ENCODE measurements at regions not wholly inside any gene's neighbourhood (a gene's known extent, or its start where the extent isn't known, plus 50 kb on each side); places are given as distances from the start of the nearest gene placed in this dataset.

- DNase-seq (ENCODE audit: low spot score): no peak
- in situ Hi-C loops (cut with MboI; ENCODE audit: low pct_unique_long_range_greater_than_20kb, low sequenced_read_pairs, unreplicated experiment): no loop called here
- no peak for TF ChIP-seq CTCF (IDR thresholded peaks at IDR 0.05; ENCODE audit: extremely low read depth, insufficient read depth, missing control alignments)
These were observed 826.9 kb downstream of the DCDC2C start for GRCh38 chr2:4530231-4530630.

GRCh38 chr2:4533806-4534205, 830.4 kb downstream of the DCDC2C start:
- in situ Hi-C loops (cut with MboI; ENCODE audit: low pct_unique_long_range_greater_than_20kb, low sequenced_read_pairs, unreplicated experiment): no loop called here
- TF ChIP-seq CTCF (IDR thresholded peaks at IDR 0.05; ENCODE audit: extremely low read depth, insufficient read depth, missing control alignments): no peak
- DNase-seq (ENCODE audit: low spot score): no peak

- in situ Hi-C loops (cut with MboI; ENCODE audit: low pct_unique_long_range_greater_than_20kb, low sequenced_read_pairs, unreplicated experiment): no loop called here
- no peak for TF ChIP-seq CTCF (IDR thresholded peaks at IDR 0.05; ENCODE audit: extremely low read depth, insufficient read depth, missing control alignments)
- DNase-seq (ENCODE audit: low spot score): no peak
These were observed 835.7 kb downstream of the DCDC2C start for GRCh38 chr2:4539121-4539520.

- TF ChIP-seq CTCF (IDR thresholded peaks at IDR 0.05; ENCODE audit: extremely low read depth, insufficient read depth, missing control alignments): no peak
- in situ Hi-C loops (cut with MboI; ENCODE audit: low pct_unique_long_range_greater_than_20kb, low sequenced_read_pairs, unreplicated experiment): no loop called here
- no peak for DNase-seq (ENCODE audit: low spot score)
These were observed 846.4 kb downstream of the DCDC2C start for GRCh38 chr2:4549666-4550210.

GRCh38 chr2:4551691-4552474, 848.5 kb downstream of the DCDC2C start:
- no peak for TF ChIP-seq CTCF (IDR thresholded peaks at IDR 0.05; ENCODE audit: extremely low read depth, insufficient read depth, missing control alignments)
- DNase-seq (ENCODE audit: low spot score): no peak
- in situ Hi-C loops (cut with MboI; ENCODE audit: low pct_unique_long_range_greater_than_20kb, low sequenced_read_pairs, unreplicated experiment): no loop called here

GRCh38 chr2:4553241-4553640, 849.9 kb downstream of the DCDC2C start:
- DNase-seq (ENCODE audit: low spot score): no peak
- TF ChIP-seq CTCF (IDR thresholded peaks at IDR 0.05; ENCODE audit: extremely low read depth, insufficient read depth, missing control alignments): no peak
- in situ Hi-C loops (cut with MboI; ENCODE audit: low pct_unique_long_range_greater_than_20kb, low sequenced_read_pairs, unreplicated experiment): no loop called here
